ENCODE measurements at regions not wholly inside any gene's neighbourhood (a gene's known extent, or its start where the extent isn't known, plus 50 kb on each side); places are given as distances from the start of the nearest gene placed in this dataset.

DNA sequence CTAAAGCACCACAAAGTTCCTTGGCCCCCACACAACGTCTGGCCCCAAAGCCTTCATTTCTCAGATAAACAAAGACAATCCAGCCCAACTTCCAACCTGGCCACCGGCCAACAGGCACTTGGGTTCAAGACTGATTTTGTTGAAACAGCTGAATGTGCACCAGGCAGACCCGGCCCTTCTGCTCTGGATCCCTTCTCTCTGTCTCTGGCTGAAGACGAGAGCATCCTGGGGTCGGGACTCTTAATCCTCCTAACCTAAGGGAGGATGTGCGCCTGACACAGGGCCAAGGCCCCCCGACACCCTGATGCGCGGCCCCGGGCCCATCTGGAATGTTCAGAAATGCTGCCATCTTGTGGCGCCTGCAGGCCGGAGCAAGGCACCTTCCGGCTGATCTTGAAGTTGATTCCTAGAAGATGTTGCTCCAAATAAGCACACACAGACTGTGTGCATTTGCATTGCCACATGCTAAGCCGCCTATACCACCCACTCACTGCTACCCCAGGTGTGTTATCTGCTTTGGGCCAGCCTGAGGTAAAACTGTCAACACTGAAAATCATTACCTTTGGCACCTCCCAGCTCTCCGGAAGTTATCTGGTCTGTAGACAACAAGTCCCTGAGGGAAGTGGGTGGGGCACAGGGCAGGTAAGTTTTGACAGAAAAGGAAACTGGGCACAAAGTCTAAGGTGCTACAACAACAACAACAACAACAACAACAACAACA is 98.4 kb upstream of the HABP2 start:
- no peaks in the 10 kb centered on the region for H3K9me3 ChIP-seq
- peak; percentile 67 to 80 (median 76) for ATAC-seq
- H3K4me1 ChIP-seq = peaks cover 0 to 5% (median 0%) of the 10 kb centered on the region in 4 donors
- 9% methylated on average over 8 of the region's 15 CpGs for WGBS (ENCODE audit: insufficient coverage, low coverage, low lambda C conversion rate, missing lambda C conversion rate)
- H3K27ac ChIP-seq = no peak overlapping the region
- TF ChIP-seq, protein P1, sequence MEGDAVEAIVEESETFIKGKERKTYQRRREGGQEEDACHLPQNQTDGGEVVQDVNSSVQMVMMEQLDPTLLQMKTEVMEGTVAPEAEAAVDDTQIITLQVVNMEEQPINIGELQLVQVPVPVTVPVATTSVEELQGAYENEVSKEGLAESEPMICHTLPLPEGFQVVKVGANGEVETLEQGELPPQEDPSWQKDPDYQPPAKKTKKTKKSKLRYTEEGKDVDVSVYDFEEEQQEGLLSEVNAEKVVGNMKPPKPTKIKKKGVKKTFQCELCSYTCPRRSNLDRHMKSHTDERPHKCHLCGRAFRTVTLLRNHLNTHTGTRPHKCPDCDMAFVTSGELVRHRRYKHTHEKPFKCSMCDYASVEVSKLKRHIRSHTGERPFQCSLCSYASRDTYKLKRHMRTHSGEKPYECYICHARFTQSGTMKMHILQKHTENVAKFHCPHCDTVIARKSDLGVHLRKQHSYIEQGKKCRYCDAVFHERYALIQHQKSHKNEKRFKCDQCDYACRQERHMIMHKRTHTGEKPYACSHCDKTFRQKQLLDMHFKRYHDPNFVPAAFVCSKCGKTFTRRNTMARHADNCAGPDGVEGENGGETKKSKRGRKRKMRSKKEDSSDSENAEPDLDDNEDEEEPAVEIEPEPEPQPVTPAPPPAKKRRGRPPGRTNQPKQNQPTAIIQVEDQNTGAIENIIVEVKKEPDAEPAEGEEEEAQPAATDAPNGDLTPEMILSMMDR (IDR thresholded peaks at IDR 0.05) = peak; percentile 54 to 75 (median 70)
- no peak for TF ChIP-seq POLR2A (IDR thresholded peaks at IDR 0.05)
- no peaks in the 10 kb centered on the region for H3K27me3 ChIP-seq
- no peaks in the 10 kb centered on the region for H3K36me3 ChIP-seq
- peak; percentile 51 to 60 (median 55) for DNase-seq
- no peak overlapping the region for H3K4me3 ChIP-seq
- intact Hi-C loops (cut with DNase I) = loop anchor here in 1 of 2 donors (10.0 kb wide), 1 partner anchor 60 kb away; no protein-coding TSS in a partner anchor

DNA sequence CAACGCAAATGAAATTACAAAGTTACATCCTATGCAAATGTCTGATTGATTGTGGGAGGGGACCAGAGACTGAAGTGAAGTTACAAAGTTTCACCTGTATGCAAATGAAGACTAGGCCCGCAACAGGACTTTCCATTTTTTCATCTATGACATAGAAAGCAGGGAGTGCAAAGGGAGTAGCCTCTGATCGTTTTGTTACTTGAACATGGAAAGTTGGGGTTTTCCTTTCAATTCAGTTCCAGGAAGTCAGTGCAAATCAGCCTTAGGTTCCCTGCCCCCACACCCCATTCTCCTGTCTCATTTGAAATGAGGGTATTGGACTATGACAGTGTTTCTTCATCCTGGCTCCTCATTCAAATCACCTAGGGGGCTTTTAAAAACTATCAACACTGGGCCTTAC is 96.9 kb upstream of the HABP2 start:
- Histone ChIP-seq H3K36me3 (no peaks in the 10 kb centered on the region), H3K9me3 (no peaks in the 10 kb centered on the region), H3K27me3 (no peaks in the 10 kb centered on the region), H3K27ac (peak overlapping the region in 1 of 3 donors; percentile 26), H3K4me1 (peaks cover 0 to 5% (median 0%) of the 10 kb centered on the region in 4 donors), H3K4me3 (no peak overlapping the region)
- DNase-seq (no peak), ATAC-seq (peak in 1 of 4 donors; percentile 63)
- TF ChIP-seq POLR2A (IDR thresholded peaks at IDR 0.05) = no peak
- TF ChIP-seq, protein P1 (IDR thresholded peaks at IDR 0.05) = no peak
- intact Hi-C loops (cut with DNase I) = loop anchor here in 1 of 2 donors (10.0 kb wide), 1 partner anchor 59 kb away; no protein-coding TSS in a partner anchor
- WGBS (ENCODE audit: insufficient coverage, low coverage, low lambda C conversion rate, missing lambda C conversion rate) = 58% methylated on average over 3 of the region's 3 CpGs

DNA sequence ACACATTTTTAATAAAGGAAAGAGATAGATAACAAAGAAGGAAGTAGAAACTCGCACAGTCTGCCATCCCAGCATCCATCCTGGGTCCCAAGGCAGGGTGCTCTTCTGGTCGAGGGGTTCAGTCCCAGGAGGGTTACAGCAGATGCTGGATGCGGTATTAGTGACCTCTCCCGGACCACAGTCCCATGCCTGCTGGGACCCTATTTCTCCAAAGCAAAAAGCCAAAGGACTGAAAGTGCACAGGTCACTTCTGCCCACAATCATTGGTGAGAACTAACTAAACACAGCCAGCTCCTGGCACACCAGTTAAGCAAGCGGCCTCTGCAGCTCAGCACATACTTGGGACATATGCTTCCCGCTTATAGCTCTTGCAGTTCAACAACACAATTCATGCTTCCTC is 96.1 kb upstream of the HABP2 start:
- Histone ChIP-seq H3K27me3 (no peaks in the 10 kb centered on the region), H3K27ac (peak overlapping the region in 1 of 3 donors; percentile 26), H3K4me1 (peaks cover 0 to 5% (median 0%) of the 10 kb centered on the region in 4 donors), H3K9me3 (no peaks in the 10 kb centered on the region), H3K4me3 (no peak overlapping the region), H3K36me3 (no peaks in the 10 kb centered on the region)
- TF ChIP-seq, protein P1 (IDR thresholded peaks at IDR 0.05) = no peak
- DNase-seq = no peak
- intact Hi-C loops (cut with DNase I) = loop anchor here in 1 of 2 donors (10.0 kb wide), 1 partner anchor 58 kb away; no protein-coding TSS in a partner anchor
- peak in 1 of 4 donors; percentile 9 for ATAC-seq
- WGBS (ENCODE audit: insufficient coverage, low coverage, low lambda C conversion rate, missing lambda C conversion rate) = 80% methylated on average over 1 of the region's 6 CpGs

DNA sequence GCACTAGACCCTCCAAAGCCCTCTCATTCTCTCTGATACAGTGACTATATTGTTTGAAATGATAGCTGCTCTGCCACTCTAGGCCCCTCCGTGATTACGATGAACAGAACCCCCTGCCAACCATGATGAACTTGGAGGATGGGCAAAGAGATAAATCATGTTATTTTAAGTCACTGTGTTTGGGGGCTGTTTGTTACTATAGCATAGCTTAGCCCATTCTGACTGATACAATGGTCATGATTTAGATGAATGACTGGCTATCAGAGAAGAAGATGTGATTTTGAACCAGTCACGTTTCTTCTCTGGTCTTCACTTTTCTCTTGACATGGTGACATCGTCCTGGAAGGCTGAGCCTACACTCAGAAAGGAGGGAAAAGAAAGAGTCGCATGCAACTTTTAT is 95.4 kb upstream of the HABP2 start:
- H3K27ac ChIP-seq = no peak overlapping the region
- H3K9me3 ChIP-seq = no peaks in the 10 kb centered on the region
- H3K36me3 ChIP-seq = no peaks in the 10 kb centered on the region
- ATAC-seq = no peak
- intact Hi-C loops (cut with DNase I) = loop anchor here in 1 of 2 donors (10.0 kb wide), 1 partner anchor 57 kb away; no protein-coding TSS in a partner anchor
- peaks cover 0 to 5% (median 0%) of the 10 kb centered on the region in 4 donors for H3K4me1 ChIP-seq
- H3K4me3 ChIP-seq = no peak overlapping the region
- no peak for DNase-seq
- no peaks in the 10 kb centered on the region for H3K27me3 ChIP-seq
- 81% methylated on average over 5 of the region's 5 CpGs for WGBS (ENCODE audit: insufficient coverage, low coverage, low lambda C conversion rate, missing lambda C conversion rate)
- TF ChIP-seq, protein P1 (IDR thresholded peaks at IDR 0.05) = no peak
- TF ChIP-seq POLR2A (IDR thresholded peaks at IDR 0.05) = no peak

Data from right lobe of liver (tissue), 6 donors.